ENCODE measurements at regions not wholly inside any gene's neighbourhood (a gene's known extent, or its start where the extent isn't known, plus 50 kb on each side); places are given as distances from the start of the nearest gene placed in this dataset.

- no peaks in the 10 kb centered on the region for H3K9me3 ChIP-seq
- ChIA-PET POLR2A (no interaction called here), CTCF (no interaction called here)
- DNase-seq (ENCODE audit: low read depth in 1 of 2, low spot score in 1 of 2): no peak
- H3K4me3 ChIP-seq: no peak overlapping the region
- no peak for FAIRE-seq
- TF ChIP-seq FOSL2 (IDR thresholded peaks at IDR 0.05) (no peak), FOSL2 (CRISPR knock-in tag; IDR thresholded peaks at IDR 0.05) (no peak), HES2 (IDR thresholded peaks at IDR 0.05) (no peak), ZFP36 (IDR thresholded peaks at IDR 0.05; ENCODE audit: borderline replicate concordance, partially characterized antibody) (no peak), ZSCAN20 (CRISPR knock-in tag; IDR thresholded peaks at IDR 0.05) (no peak), PHF8 (IDR thresholded peaks at IDR 0.05; ENCODE audit: borderline replicate concordance, low read depth) (no peak), CHD4 (IDR thresholded peaks at IDR 0.05; ENCODE audit: borderline replicate concordance) (no peak), SMC3 (IDR thresholded peaks at IDR 0.05) (no peak), JUN (IDR thresholded peaks at IDR 0.05) (no peak), PBX3 (IDR thresholded peaks at IDR 0.05) (no peak), POLR2AphosphoS2 (conservative IDR thresholded peaks at IDR 0.05; ENCODE audit: low read length) (no peak), ZNF302 (CRISPR knock-in tag; IDR thresholded peaks at IDR 0.05) (no peak)
- TF ChIP-seq, protein P1, sequence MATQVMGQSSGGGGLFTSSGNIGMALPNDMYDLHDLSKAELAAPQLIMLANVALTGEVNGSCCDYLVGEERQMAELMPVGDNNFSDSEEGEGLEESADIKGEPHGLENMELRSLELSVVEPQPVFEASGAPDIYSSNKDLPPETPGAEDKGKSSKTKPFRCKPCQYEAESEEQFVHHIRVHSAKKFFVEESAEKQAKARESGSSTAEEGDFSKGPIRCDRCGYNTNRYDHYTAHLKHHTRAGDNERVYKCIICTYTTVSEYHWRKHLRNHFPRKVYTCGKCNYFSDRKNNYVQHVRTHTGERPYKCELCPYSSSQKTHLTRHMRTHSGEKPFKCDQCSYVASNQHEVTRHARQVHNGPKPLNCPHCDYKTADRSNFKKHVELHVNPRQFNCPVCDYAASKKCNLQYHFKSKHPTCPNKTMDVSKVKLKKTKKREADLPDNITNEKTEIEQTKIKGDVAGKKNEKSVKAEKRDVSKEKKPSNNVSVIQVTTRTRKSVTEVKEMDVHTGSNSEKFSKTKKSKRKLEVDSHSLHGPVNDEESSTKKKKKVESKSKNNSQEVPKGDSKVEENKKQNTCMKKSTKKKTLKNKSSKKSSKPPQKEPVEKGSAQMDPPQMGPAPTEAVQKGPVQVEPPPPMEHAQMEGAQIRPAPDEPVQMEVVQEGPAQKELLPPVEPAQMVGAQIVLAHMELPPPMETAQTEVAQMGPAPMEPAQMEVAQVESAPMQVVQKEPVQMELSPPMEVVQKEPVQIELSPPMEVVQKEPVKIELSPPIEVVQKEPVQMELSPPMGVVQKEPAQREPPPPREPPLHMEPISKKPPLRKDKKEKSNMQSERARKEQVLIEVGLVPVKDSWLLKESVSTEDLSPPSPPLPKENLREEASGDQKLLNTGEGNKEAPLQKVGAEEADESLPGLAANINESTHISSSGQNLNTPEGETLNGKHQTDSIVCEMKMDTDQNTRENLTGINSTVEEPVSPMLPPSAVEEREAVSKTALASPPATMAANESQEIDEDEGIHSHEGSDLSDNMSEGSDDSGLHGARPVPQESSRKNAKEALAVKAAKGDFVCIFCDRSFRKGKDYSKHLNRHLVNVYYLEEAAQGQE (IDR thresholded peaks at IDR 0.05): no peak
- H3K4me2 ChIP-seq: no peak overlapping the region
- ATAC-seq: no peak
- WGBS (ENCODE audit: missing lambda C conversion rate): 0% methylated on average over 1 of the region's 1 CpG
- H3K27ac ChIP-seq: no peak overlapping the region
- H3K4me1 ChIP-seq: no peaks in the 10 kb centered on the region
Measured at GRCh38 chr10:10293041-10293440, 724.6 kb upstream of the CELF2 start.

DNA sequence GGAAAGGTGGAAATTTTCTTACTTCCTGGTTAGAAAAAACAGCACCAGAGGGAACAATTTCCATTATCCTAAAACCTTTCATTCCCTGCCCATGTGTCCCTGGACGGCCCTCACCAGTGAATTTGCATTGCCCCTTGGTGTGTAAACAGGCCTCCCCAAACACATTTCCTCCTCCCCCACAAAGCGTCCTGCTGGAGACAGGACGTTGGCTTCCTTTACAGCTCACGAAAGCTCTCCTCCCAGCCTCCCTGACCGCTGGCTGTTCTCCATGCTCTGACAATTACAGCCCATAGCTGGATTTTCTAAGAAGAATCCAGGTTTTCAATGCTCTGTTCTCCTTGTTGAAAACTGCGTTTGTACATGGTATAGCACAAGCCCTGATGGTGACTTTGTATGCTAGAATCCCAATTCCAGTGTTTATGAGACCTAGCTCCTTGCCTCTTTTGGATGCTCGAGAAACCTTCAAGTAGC lies 724.2 kb upstream of the CELF2 start:
- H3K9me3 ChIP-seq: no peaks in the 10 kb centered on the region
- no peak for FAIRE-seq
- no peaks in the 10 kb centered on the region for H3K4me1 ChIP-seq
- no peak overlapping the region for H3K27ac ChIP-seq
- TF ChIP-seq NPAS2 (CRISPR knock-in tag; IDR thresholded peaks at IDR 0.05; ENCODE audit: borderline replicate concordance) (no peak), KDM1A (IDR thresholded peaks at IDR 0.05; ENCODE audit: low read depth) (no peak), TP53 (CRISPR knock-in tag; IDR thresholded peaks at IDR 0.05) (no peak), FOXS1 (CRISPR knock-in tag; IDR thresholded peaks at IDR 0.05) (no peak), FOSL2 (IDR thresholded peaks at IDR 0.05) (no peak), FOSL2 (CRISPR knock-in tag; IDR thresholded peaks at IDR 0.05) (no peak), RFX5 (IDR thresholded peaks at IDR 0.05) (no peak), E2F6 (IDR thresholded peaks at IDR 0.05; ENCODE audit: borderline replicate concordance, low read depth) (no peak), RARB (CRISPR knock-in tag; IDR thresholded peaks at IDR 0.05) (no peak), PHF8 (IDR thresholded peaks at IDR 0.05; ENCODE audit: borderline replicate concordance, low read depth) (no peak), JUN (IDR thresholded peaks at IDR 0.05) (no peak)
- 9% methylated on average over 7 of the region's 7 CpGs for WGBS (ENCODE audit: missing lambda C conversion rate)
- no peak overlapping the region for H3K4me3 ChIP-seq
- H3K4me2 ChIP-seq: no peak overlapping the region
- ATAC-seq: no peak
- CTCF ChIA-PET: no interaction called here
- DNase-seq (ENCODE audit: low read depth in 1 of 2, low spot score in 1 of 2): no peak
- POLR2A ChIA-PET: no interaction called here
